Mesendoderm (in vitro differentiated cells): ENCODE measurements at regions not wholly inside any gene's neighbourhood (a gene's known extent, or its start where the extent isn't known, plus 50 kb on each side); places are given as distances from the start of the nearest gene placed in this dataset.
A peak's percentile ranks its signal among the peaks of the same experiment; 100 is the strongest.

Experiments
- DNase-seq: peaks from one replicate; pipeline ENCODE4 v3.0.0; 2013
- H2AK5ac ChIP-seq: 2 replicates; pipeline ENCODE4 v1.6.1; 2013; ENCODE audit warnings: low read length, inconsistent platforms
- H2BK120ac ChIP-seq: 2 replicates; pipeline ENCODE4 v1.6.1; 2013; ENCODE audit warnings: low read depth, mild to moderate bottlenecking, low read length, moderate library complexity, mixed read lengths
- H2BK15ac ChIP-seq: replicated peaks from 2 replicates; pipeline ENCODE4 v1.6.1; 2013; ENCODE audit warnings: low read depth, mild to moderate bottlenecking, moderate library complexity
- H2BK5ac ChIP-seq: 2 replicates; pipeline ENCODE4 v1.6.1; 2013; ENCODE audit warnings: low read length, inconsistent platforms
- H3K18ac ChIP-seq: 2 replicates; pipeline ENCODE4 v1.6.1; 2013; ENCODE audit warnings: mild to moderate bottlenecking, low read length, mixed read lengths
- H3K23ac ChIP-seq: one replicate; pipeline ENCODE4 v1.6.1; 2013; ENCODE audit warnings: low read length
- H3K27ac ChIP-seq: 2 replicates; pipeline ENCODE4 v1.5.1; 2013; ENCODE audit warnings: low read depth, mild to moderate bottlenecking, inconsistent platforms, low read length, moderate library complexity
- H3K27me3 ChIP-seq: 2 replicates; pipeline ENCODE4 v1.6.1; 2013; ENCODE audit warnings: low read length, control low read depth, mild to moderate bottlenecking, inconsistent platforms; ENCODE audit not compliant: insufficient read depth, poor library complexity
- H3K36me3 ChIP-seq: 2 replicates; pipeline ENCODE4 v1.6.1; 2013; ENCODE audit warnings: low read length, inconsistent platforms; ENCODE audit not compliant: control insufficient read depth, insufficient read depth
- H3K4ac ChIP-seq: one replicate; pipeline ENCODE4 v1.6.1; 2013; ENCODE audit warnings: low read depth, mild to moderate bottlenecking, low read length, moderate library complexity
- H3K4me1 ChIP-seq: 2 replicates; pipeline ENCODE4 v1.6.1; 2013; ENCODE audit warnings: low read depth, low read length, inconsistent platforms; ENCODE audit not compliant: control insufficient read depth
- H3K4me2 ChIP-seq: 2 replicates; pipeline ENCODE4 v1.6.1; 2013; ENCODE audit warnings: low read length
- H3K4me3 ChIP-seq: 2 replicates; pipeline ENCODE4 v1.5.1; 2013; ENCODE audit warnings: mild to moderate bottlenecking, low read length
- H3K56ac ChIP-seq: one replicate; pipeline ENCODE4 v1.6.1; 2013; ENCODE audit warnings: low read length
- H3K79me1 ChIP-seq: 2 replicates; pipeline ENCODE4 v1.6.1; 2013; ENCODE audit warnings: low read length, inconsistent platforms
- H3K79me2 ChIP-seq: 2 replicates; pipeline ENCODE4 v1.6.1; 2013; ENCODE audit warnings: mild to moderate bottlenecking, low read length; ENCODE audit not compliant: control insufficient read depth, insufficient read depth
- H3K9ac ChIP-seq: 2 replicates; pipeline ENCODE4 v1.6.1; 2013; ENCODE audit warnings: low read length, inconsistent platforms
- H4K5ac ChIP-seq: one replicate; pipeline ENCODE4 v1.6.1; 2013; ENCODE audit warnings: low read length
- H4K8ac ChIP-seq: one replicate; pipeline ENCODE4 v1.6.1; 2013; ENCODE audit warnings: low read depth, mild to moderate bottlenecking, control low read depth, low read length, moderate library complexity
- WGBS: extraction: QIAGEN DNeasy Blood & Tissue Kit; methylation state at CpG from one replicate; pipeline ENCODE4 v1.1.7; 2013; ENCODE audit warnings: low lambda C conversion rate, missing lambda C conversion rate; ENCODE audit not compliant: insufficient coverage; ENCODE audit errors: extremely low coverage; 5-methylcytosine and 5-hydroxymethylcytosine counted together

DNA sequence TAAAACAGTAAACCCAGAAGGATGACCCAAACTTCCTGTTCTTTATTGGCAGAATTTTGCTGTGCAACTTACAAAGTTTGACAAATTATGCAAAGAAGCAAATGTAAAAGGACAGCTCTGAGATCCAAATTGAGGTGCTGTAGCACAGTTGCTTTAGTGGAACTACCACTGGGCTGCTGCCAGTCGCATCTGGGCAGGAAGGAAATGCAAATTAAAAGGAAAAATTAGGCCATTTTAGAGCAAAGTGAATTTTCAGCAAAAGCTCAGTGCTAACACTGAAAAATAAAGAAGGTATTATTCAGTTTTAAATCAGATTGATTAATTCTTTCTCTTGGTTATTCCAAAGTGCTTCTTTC is 104.5 kb downstream of the ZMAT3 start:
- H3K79me1 ChIP-seq: no peaks in the 10 kb centered on the region
- peaks cover 4% of the 10 kb centered on the region for H3K4me1 ChIP-seq
- H3K4me3 ChIP-seq: no peak overlapping the region
- H3K23ac ChIP-seq: no peak overlapping the region
- no CpG with 5 or more reads among the region's 1 CpG for WGBS
- H3K4me2 ChIP-seq: no peak overlapping the region
- no peak overlapping the region for H3K27ac ChIP-seq
- H2BK15ac ChIP-seq: no peak overlapping the region
- H3K4ac ChIP-seq: no peak overlapping the region
- no peak overlapping the region for H3K9ac ChIP-seq
- H3K36me3 ChIP-seq: no peaks in the 10 kb centered on the region
- H3K79me2 ChIP-seq: no peaks in the 10 kb centered on the region
- no peak for DNase-seq
- H3K56ac ChIP-seq: no peak overlapping the region
- no peak overlapping the region for H2AK5ac ChIP-seq
- no peak overlapping the region for H4K8ac ChIP-seq
- H3K27me3 ChIP-seq: no peaks in the 10 kb centered on the region
- H2BK5ac ChIP-seq: no peak overlapping the region
- no peak overlapping the region for H2BK120ac ChIP-seq
- no peak overlapping the region for H4K5ac ChIP-seq
- no peak overlapping the region for H3K18ac ChIP-seq

- Histone ChIP-seq H2BK5ac (no peak overlapping the region), H3K56ac (peak overlapping the region; percentile 8), H3K4me1 (peaks cover 4% of the 10 kb centered on the region), H3K4me2 (no peak overlapping the region), H3K4ac (no peak overlapping the region), H2BK15ac (no peak overlapping the region), H4K8ac (no peak overlapping the region), H3K9ac (no peak overlapping the region), H3K23ac (no peak overlapping the region), H3K36me3 (no peaks in the 10 kb centered on the region), H3K18ac (peak overlapping the region; percentile 28), H3K79me1 (no peaks in the 10 kb centered on the region), H2AK5ac (no peak overlapping the region), H3K27me3 (no peaks in the 10 kb centered on the region), H3K79me2 (no peaks in the 10 kb centered on the region), H4K5ac (no peak overlapping the region), H3K27ac (no peak overlapping the region), H2BK120ac (no peak overlapping the region), H3K4me3 (no peak overlapping the region)
- DNase-seq: peak; percentile 21
- no CpG with 5 or more reads among the region's 6 CpGs for WGBS
These were observed 105.1 kb downstream of the ZMAT3 start for GRCh38 chr3:178966299-178967176.

DNA sequence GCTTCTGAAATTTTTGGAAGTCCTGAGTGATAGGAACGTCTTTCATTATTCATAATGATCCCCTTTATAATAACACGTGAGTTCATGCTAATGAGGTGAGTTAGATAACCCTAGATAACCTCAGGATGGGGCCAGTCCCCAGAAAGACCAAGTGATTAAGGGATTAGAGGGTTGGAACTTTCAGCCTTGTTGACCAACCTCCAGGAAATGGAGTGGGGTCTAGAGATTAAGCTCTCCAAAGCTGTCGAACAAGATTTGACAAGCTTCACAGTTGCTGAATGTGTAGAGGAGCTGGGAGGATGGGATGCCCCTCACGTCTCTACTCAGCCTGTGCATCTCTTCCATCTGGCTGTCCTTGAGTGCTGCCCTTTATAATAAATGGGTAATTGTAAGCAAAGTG is 107.1 kb downstream of the ZMAT3 start:
- Histone ChIP-seq H2BK120ac (no peak overlapping the region), H3K4ac (no peak overlapping the region), H3K4me1 (peaks cover 9% of the 10 kb centered on the region), H2AK5ac (no peak overlapping the region), H2BK5ac (no peak overlapping the region), H3K9ac (no peak overlapping the region), H4K5ac (no peak overlapping the region), H3K4me3 (no peak overlapping the region), H3K27ac (no peak overlapping the region), H2BK15ac (no peak overlapping the region), H3K27me3 (no peaks in the 10 kb centered on the region), H3K79me2 (no peaks in the 10 kb centered on the region), H3K79me1 (no peaks in the 10 kb centered on the region), H3K36me3 (no peaks in the 10 kb centered on the region), H3K56ac (no peak overlapping the region), H3K4me2 (no peak overlapping the region), H4K8ac (no peak overlapping the region), H3K18ac (no peak overlapping the region), H3K23ac (no peak overlapping the region)
- DNase-seq: peak; percentile 86
- WGBS: no CpG with 5 or more reads among the region's 4 CpGs

GRCh38 chr3:178960918-178961317 is 110.7 kb downstream of the ZMAT3 start:
- H3K4me3 ChIP-seq: no peak overlapping the region
- no peak overlapping the region for H2BK120ac ChIP-seq
- H4K8ac ChIP-seq: no peak overlapping the region
- H2BK15ac ChIP-seq: no peak overlapping the region
- peak; percentile 17 for DNase-seq
- peaks cover 5% of the 10 kb centered on the region for H3K4me1 ChIP-seq
- H3K36me3 ChIP-seq: no peaks in the 10 kb centered on the region
- no peak overlapping the region for H3K18ac ChIP-seq
- H3K9ac ChIP-seq: no peak overlapping the region
- H3K4ac ChIP-seq: no peak overlapping the region
- H3K4me2 ChIP-seq: no peak overlapping the region
- no peak overlapping the region for H3K56ac ChIP-seq
- no peaks in the 10 kb centered on the region for H3K27me3 ChIP-seq
- no peak overlapping the region for H2AK5ac ChIP-seq
- H3K79me2 ChIP-seq: no peaks in the 10 kb centered on the region
- no peak overlapping the region for H3K27ac ChIP-seq
- H4K5ac ChIP-seq: no peak overlapping the region
- H3K23ac ChIP-seq: no peak overlapping the region
- H2BK5ac ChIP-seq: no peak overlapping the region
- no peaks in the 10 kb centered on the region for H3K79me1 ChIP-seq

- H3K9ac ChIP-seq: no peak overlapping the region
- H3K4me3 ChIP-seq: no peak overlapping the region
- H2BK15ac ChIP-seq: no peak overlapping the region
These were observed 111.4 kb downstream of the ZMAT3 start for GRCh38 chr3:178960181-178960580.

GRCh38 chr3:178950676-178951075 is 120.9 kb downstream of the ZMAT3 start:
- Histone ChIP-seq H3K4me2 (no peak overlapping the region), H3K27me3 (no peaks in the 10 kb centered on the region), H3K79me2 (no peaks in the 10 kb centered on the region), H3K4ac (no peak overlapping the region), H2AK5ac (no peak overlapping the region), H3K23ac (no peak overlapping the region), H3K9ac (no peak overlapping the region), H3K56ac (no peak overlapping the region), H3K36me3 (no peaks in the 10 kb centered on the region), H3K18ac (no peak overlapping the region), H2BK120ac (no peak overlapping the region), H3K4me3 (no peak overlapping the region), H3K79me1 (no peaks in the 10 kb centered on the region), H4K5ac (no peak overlapping the region), H2BK15ac (no peak overlapping the region), H3K27ac (no peak overlapping the region), H2BK5ac (no peak overlapping the region), H4K8ac (no peak overlapping the region), H3K4me1 (no peaks in the 10 kb centered on the region)
- WGBS: no CpG with 5 or more reads among the region's 2 CpGs
- DNase-seq: no peak

More at GRCh38 chr3:178960181-178960580, 111.4 kb downstream of the ZMAT3 start:
- no peak overlapping the region for H2AK5ac ChIP-seq
- H3K36me3 ChIP-seq: no peaks in the 10 kb centered on the region
- no peak overlapping the region for H2BK5ac ChIP-seq
- H3K4me1 ChIP-seq: peaks cover 5% of the 10 kb centered on the region
- no peak overlapping the region for H3K23ac ChIP-seq
- no peak overlapping the region for H3K4me2 ChIP-seq
- WGBS: no CpG with 5 or more reads among the region's 3 CpGs
- H3K27me3 ChIP-seq: no peaks in the 10 kb centered on the region
- H3K79me1 ChIP-seq: no peaks in the 10 kb centered on the region
- H4K5ac ChIP-seq: no peak overlapping the region
- H3K18ac ChIP-seq: no peak overlapping the region
- H3K27ac ChIP-seq: no peak overlapping the region
- H3K4ac ChIP-seq: no peak overlapping the region
- no peak for DNase-seq
- H3K79me2 ChIP-seq: no peaks in the 10 kb centered on the region
- H4K8ac ChIP-seq: no peak overlapping the region
- no peak overlapping the region for H3K56ac ChIP-seq
- no peak overlapping the region for H2BK120ac ChIP-seq
